ENCODE measurements at regions not wholly inside any gene's neighbourhood (a gene's known extent, or its start where the extent isn't known, plus 50 kb on each side); places are given as distances from the start of the nearest gene placed in this dataset.

- ATAC-seq: no peak
Observed at GRCh38 chr5:35477911-35478310, 139.8 kb upstream of the SPEF2 start.

DNA sequence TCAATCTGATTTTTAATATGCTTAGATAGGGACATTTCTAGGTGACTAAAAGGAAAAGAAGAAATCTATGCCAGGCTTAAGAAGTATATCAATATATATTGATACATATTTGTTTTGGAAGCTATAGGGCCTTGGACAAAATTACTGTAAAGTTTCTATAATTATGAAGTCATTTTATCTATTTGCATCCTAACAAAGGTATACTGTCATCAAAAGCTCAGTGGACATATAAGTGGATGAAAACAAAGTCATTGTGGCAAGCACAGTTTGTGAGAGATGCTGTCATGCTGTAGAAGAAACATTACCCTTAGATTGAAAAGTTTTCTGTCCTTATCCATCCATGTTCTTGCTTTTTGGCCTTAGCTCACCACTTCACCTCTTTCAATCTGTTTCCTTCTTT, 140.3 kb upstream of the SPEF2 start:
- no peak for ATAC-seq

- no peak for ATAC-seq
Observed at GRCh38 chr5:35476797-35477196, 140.9 kb upstream of the SPEF2 start.

DNA sequence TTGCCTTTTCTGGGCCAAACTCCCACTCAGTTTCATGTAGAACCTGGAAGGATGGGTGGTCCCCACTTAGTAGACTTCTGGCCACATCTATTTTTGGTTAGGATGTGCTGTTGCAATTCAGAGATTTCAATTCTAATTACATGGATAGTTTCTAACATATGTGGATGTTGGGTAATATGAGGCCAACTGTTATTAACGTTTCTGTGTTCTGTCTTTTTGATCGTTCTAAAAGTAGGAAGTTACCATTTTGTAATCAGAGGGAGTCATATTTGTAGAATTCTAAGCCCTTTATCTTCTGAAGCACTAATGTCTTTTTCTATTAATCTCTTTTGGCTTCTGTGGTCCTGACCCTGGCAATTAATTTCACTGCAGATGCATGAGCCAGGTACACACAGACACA, 141.6 kb upstream of the SPEF2 start:
- no peak for ATAC-seq

- no peak for ATAC-seq
Observed at GRCh38 chr5:35473589-35473988, 144.1 kb upstream of the SPEF2 start.

GRCh38 chr5:35470866-35471265, 146.8 kb upstream of the SPEF2 start:
- no peak for ATAC-seq

GRCh38 chr5:35468811-35469210, 148.9 kb upstream of the SPEF2 start:
- ATAC-seq: no peak

GRCh38 chr5:35466746-35467145, 150.9 kb upstream of the SPEF2 start:
- no peak for ATAC-seq

DNA sequence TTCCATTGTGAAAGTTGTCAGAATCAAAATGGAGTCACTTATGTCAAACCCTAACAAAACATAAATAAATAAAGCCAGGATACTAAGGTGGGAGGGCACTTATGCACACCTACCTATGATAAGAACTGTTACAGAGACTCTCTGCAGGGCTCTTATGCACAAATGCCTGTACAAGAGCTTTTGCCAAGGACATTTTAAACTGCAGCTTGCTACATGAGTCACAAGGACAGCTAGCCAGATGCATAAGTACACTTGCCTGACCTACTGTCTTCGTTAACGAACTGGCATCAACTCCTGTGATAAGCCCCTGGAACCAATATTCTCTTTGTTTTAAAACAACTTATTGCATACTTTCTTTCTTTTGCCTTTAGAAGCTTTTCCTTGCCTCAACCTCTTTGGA, 152.9 kb upstream of the SPEF2 start:
- no peak for ATAC-seq

- ATAC-seq: no peak
Observed at GRCh38 chr5:35461530-35461929, 156.1 kb upstream of the SPEF2 start.

DNA sequence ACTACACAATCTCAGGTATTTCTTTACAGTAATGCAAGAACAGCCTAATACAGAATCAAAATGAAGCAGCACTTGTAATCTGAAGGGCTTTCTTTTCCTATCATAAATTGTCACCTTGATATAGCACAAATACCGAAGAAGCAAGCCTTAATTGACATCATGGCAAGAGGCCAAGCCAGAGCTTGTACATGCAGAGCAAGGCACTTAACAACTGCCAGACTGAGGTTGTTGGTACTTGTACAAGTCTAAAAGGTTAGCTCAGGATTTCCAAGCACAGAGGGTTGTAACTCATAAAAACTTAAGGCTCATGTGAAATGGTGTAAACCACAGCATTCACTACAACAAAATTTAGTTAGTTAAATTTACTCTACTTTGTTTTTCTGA, 158.8 kb upstream of the SPEF2 start:
- peak; percentile 65 for ATAC-seq

DNA sequence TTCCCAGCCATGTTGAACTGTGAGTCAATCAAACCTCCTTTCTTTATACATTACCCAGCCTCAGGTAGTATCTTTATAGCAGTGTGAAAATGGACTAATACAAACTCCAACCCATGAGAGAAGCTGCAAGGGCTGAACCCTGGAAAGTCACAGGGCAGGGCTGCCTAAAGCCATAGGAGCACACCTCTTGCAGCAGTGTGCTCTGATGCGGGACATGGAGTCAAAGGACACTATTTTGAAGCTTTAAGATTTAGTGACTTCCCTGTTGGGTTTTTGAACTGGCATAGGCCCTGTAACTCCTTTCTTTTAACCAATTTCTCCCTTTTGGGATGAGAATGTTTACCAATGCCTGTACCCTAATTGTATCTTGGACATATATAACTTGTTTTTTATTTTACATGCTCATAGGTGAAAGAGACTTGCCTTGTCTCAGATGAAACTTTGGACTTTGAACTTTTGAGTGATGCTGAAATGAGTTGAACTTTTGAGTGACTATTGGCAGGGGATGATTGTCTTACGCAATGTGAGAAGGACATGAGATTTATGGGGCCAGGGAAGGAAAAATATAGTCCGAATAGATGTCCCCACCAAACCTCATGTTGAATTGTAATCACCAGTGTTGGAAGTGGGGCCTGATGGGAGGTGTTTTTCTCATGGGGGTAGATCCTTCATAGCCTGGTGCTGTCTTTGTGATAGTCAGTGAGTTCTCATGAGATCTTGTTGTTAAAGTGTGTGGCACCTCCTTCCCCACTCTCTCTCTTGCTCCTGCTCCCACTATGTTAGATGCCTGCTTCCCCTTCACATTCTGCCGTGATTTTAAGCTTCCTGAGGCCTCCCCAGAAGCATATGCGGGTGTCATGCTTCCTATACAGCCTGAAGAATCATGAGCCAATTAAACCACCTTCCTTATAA, 159.5 kb upstream of the SPEF2 start:
- no peak for ATAC-seq

GRCh38 chr5:35456506-35456905, 161.2 kb upstream of the SPEF2 start:
- no peak for ATAC-seq

- no peak for ATAC-seq
Observed at GRCh38 chr5:35454011-35454525, 163.6 kb upstream of the SPEF2 start.

DNA sequence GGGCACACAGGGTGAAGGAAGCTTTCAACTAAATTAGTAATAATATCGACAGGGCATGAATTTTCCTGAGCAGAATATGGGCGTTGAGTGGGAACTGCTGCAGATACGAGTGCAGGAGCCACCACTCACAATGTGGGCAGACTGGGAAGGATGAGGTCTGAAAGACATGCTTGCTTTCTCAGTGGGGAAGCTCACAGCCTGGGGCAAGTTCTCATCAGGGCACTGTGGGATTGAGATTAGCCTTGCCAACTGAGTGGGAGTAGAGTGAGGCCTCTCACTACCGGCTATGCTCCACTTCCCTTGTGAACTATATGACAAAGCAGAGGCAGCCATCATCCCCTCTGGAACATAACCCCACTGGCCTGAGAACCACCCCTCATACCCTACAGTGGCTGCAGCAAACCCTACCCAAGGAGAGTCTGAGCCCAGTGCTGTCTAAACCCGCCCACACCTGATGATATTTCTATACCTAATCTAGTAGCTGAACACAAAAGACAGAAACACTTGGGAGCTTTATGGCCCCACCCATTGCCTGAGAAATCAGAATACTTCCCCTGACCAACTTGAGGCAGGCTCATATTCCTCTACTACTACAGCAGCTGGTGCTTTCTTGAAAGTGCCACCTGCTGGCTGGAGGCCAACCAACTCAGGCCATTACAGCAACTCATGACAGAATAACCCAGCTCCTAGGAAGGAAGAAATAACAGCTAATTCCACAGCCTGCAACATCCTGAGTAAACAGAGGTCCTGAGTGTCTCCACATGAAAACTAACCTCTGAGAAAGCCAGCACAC, 173.7 kb upstream of the SPEF2 start:
- peak; percentile 37 for ATAC-seq

DNA sequence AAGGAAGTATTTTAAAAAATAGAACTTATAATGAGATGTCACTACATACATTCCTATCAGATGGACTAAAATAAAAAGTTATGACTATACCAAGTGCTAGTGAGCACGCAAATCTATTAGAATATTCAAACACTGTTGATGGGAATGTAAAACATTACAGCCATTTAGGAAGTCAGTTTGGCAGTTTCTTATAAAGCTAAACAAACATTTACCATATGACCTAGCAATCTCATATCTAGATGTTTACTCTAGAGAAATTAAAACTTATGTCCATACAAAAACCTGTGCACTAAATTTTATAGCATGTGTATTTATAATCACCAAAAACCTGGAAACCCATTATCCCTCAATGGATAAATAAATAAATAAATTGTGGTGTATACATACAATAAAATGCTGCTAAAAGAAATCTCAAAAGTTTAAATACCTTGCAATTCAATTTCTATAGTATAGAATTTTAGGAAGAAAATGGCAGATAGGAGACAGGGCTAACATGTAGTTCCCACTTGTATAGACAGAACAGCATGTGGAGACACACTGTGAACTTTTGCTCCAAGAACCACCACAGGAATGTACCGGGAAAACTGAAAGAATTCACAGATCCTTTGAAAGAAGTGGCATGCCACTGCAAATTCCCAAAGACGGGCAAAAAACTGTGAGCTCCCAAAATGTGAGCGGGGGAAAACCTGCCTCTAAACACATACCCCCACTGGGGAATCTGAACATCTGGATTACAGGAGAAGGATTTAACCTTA, 174.6 kb upstream of the SPEF2 start:
- no peak for ATAC-seq

GRCh38 chr5:35440409-35440808, 177.3 kb upstream of the SPEF2 start:
- no peak for ATAC-seq

- ATAC-seq: no peak
Observed at GRCh38 chr5:35438786-35439185, 178.9 kb upstream of the SPEF2 start.

DNA sequence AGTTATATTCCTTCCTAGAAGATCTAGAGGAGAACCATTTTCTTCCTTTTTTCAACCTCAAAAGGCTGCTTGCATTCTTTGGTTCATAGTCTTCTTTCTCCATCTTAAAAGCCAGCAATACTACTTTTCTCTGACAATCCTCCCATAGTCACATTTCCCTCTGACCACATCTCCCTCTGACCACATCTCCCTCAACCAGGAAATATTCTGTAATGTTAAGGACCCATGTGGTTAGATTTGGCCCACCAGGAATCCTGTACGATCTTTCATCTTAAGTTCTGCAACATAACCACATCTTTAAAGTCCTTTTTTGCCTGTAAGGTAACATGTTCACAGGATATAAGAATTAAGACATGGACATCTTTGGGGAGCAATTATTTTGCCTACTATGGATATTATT, 179.4 kb upstream of the SPEF2 start:
- no peak for ATAC-seq

GRCh38 chr5:35436400-35437057, 181.1 kb upstream of the SPEF2 start:
- ATAC-seq: peak; percentile 48

GRCh38 chr5:35430381-35431162, 187.1 kb upstream of the SPEF2 start:
- peak; percentile 96 for ATAC-seq

DNA sequence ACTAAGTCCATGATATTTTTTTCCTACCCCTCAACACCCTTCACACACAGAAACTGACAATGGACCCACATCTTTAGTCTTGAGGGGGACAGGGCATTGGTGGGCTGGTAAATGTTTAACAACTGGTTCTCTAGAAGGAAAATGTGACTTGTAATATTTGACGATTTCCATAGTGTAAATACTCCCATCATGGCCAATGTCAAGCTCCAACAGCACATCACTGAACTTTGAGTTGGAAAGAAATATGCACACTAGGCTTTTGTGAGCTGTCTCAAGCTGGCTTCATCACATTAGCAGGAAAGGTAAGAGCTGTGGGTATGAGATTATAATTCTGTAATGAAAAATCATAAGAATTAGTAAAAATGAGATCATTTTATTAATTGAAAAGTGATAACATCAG, 189.9 kb upstream of the PRLR start:
- no peak for ATAC-seq

Data from esophagus mucosa (tissue), 1 donor.